Esophagus squamous epithelium (tissue), 5 donors: ENCODE measurements at regions not wholly inside any gene's neighbourhood (a gene's known extent, or its start where the extent isn't known, plus 50 kb on each side); places are given as distances from the start of the nearest gene placed in this dataset.
"Not testable (repeated sequence)": the region's sequence is repeated elsewhere in the genome, so short reads cannot be mapped to it uniquely, and the experiment has no call there.

Source experiments
- DNase-seq: peaks from one replicate; lab custom pipeline; 2025; lab: John Stamatoyannopoulos, UW
- H3K27ac ChIP-seq, 4 donors: fragments of 200-600 bp; sonication (generic); one replicate each; pipeline ENCODE4 v1.5.1; 2016 to 2019; ENCODE audit warnings: mild to moderate bottlenecking in 1 of 4
- H3K27me3 ChIP-seq, 4 donors: fragments of 200-600 bp; sonication (generic); 1 replicate in 3 of 4; 2 replicates in 1 of 4; pipeline versions ENCODE4 v1.5.1 to v1.6.0; 2017 to 2021; ENCODE audit warnings: antibody characterized with exemption in 1 of 4
- H3K36me3 ChIP-seq, 3 donors: fragments of 200-600 bp; sonication (generic); one replicate each; pipeline ENCODE4 v1.5.1; 2016 to 2019
- H3K4me1 ChIP-seq, 3 donors: fragments of 200-600 bp; sonication (generic); one replicate each; pipeline ENCODE4 v1.5.1; 2017 to 2019
- H3K4me3 ChIP-seq, 4 donors: fragments of 200-600 bp; sonication (generic); 1 replicate in 3 of 4; 2 replicates in 1 of 4; pipeline ENCODE4 v1.5.1; 2016 to 2019; ENCODE audit warnings: mild to moderate bottlenecking in 2 of 4, moderate library complexity in 1 of 4
- H3K9me3 ChIP-seq, 3 donors: fragments of 200-600 bp; sonication (generic); one replicate each; pipeline ENCODE4 v1.5.1; 2016 to 2019
- CTCF ChIP-seq, 6 experiments: fragments of 450-650 bp in 4 of 6; fragments of 200-600 bp in 2 of 6; sonication (generic) in 2 of 6; IDR thresholded peaks; one replicate each; pipeline ENCODE4 v1.5.1; 2016 to 2019; ENCODE audit warnings: antibody characterized with exemption in 6 of 6, mild to moderate bottlenecking in 4 of 6, moderate library complexity in 4 of 6
- POLR2A ChIP-seq, 4 donors: fragments of 450-650 bp; IDR thresholded peaks; one replicate each; pipeline ENCODE4 v1.6.1; 2017; ENCODE audit warnings: antibody characterized with exemption in 4 of 4, mild to moderate bottlenecking in 4 of 4, moderate library complexity in 3 of 4
- WGBS, 2 donors: methylation state at CpG; one replicate each; pipeline ENCODE4 v1.1.5; 2018; 5-methylcytosine and 5-hydroxymethylcytosine counted together
- intact Hi-C: fragments of 100-400 bp; cut with DNase I; formaldehyde crosslinking; loops from one replicate; pipeline ENCODE4 v1.15.0; 2022
- donor health status: DM: yes; HTN: yes; CAD: no.

GRCh38 chr2:21372654-21373053, 248.9 kb downstream of the TDRD15 start:
- intact Hi-C loops: no loop called here
- no peak for DNase-seq

GRCh38 chr2:21376864-21377263, 253.1 kb downstream of the TDRD15 start:
- H3K27me3 ChIP-seq: no peaks in the 10 kb centered on the region
- TF ChIP-seq CTCF (IDR thresholded peaks at IDR 0.05) (no peak), POLR2A (IDR thresholded peaks at IDR 0.05) (no peak)
- no peak for DNase-seq
- H3K9me3 ChIP-seq: no peaks in the 10 kb centered on the region
- H3K4me3 ChIP-seq: no peak overlapping the region
- H3K27ac ChIP-seq: no peak overlapping the region
- no peaks in the 10 kb centered on the region for H3K4me1 ChIP-seq
- WGBS, 2 donors: 57 to 64% methylated on average over 3 of the region's 3 CpGs
- intact Hi-C loops: no loop called here
- no peaks in the 10 kb centered on the region for H3K36me3 ChIP-seq

More at GRCh38 chr2:21372654-21373053, 248.9 kb downstream of the TDRD15 start:
- H3K27ac ChIP-seq: no peak overlapping the region
- TF ChIP-seq POLR2A (IDR thresholded peaks at IDR 0.05): no peak
- TF ChIP-seq CTCF (IDR thresholded peaks at IDR 0.05): no peak
- WGBS, 2 donors: 61 to 63% methylated on average over 2 of the region's 2 CpGs
- no peaks in the 10 kb centered on the region for H3K36me3 ChIP-seq
- H3K9me3 ChIP-seq: no peaks in the 10 kb centered on the region
- H3K4me1 ChIP-seq: no peaks in the 10 kb centered on the region
- no peaks in the 10 kb centered on the region for H3K27me3 ChIP-seq
- no peak overlapping the region for H3K4me3 ChIP-seq

- Histone ChIP-seq H3K4me1 (no peaks in the 10 kb centered on the region), H3K4me3 (no peak overlapping the region), H3K9me3 (no peaks in the 10 kb centered on the region), H3K27ac (no peak overlapping the region), H3K36me3 (no peaks in the 10 kb centered on the region), H3K27me3 (no peaks in the 10 kb centered on the region)
- intact Hi-C loops: no loop called here
- DNase-seq: no peak
- no peak for TF ChIP-seq CTCF (IDR thresholded peaks at IDR 0.05)
- no peak for TF ChIP-seq POLR2A (IDR thresholded peaks at IDR 0.05)
- WGBS, 2 donors: no CpG with 5 or more reads among the region's 2 CpGs
Observed at GRCh38 chr2:21379140-21379539, 255.4 kb downstream of the TDRD15 start.

- H3K4me3 ChIP-seq, H3K36me3 ChIP-seq, H3K27me3 ChIP-seq, H3K27ac ChIP-seq, intact Hi-C loops, H3K9me3 ChIP-seq, H3K4me1 ChIP-seq, DNase-seq: not testable (repeated sequence)
- 69 to 90% methylated on average over 2 of the region's 2 CpGs for WGBS, 2 donors
Observed at GRCh38 chr2:21379668-21380067, 255.9 kb downstream of the TDRD15 start.

- H3K4me1 ChIP-seq: no peaks in the 10 kb centered on the region
- DNase-seq: no peak
- no peak overlapping the region for H3K4me3 ChIP-seq
- H3K9me3 ChIP-seq: no peaks in the 10 kb centered on the region
- no peaks in the 10 kb centered on the region for H3K36me3 ChIP-seq
- no peak for TF ChIP-seq POLR2A (IDR thresholded peaks at IDR 0.05)
- no peak for TF ChIP-seq CTCF (IDR thresholded peaks at IDR 0.05)
- intact Hi-C loops: no loop called here
- H3K27me3 ChIP-seq: no peaks in the 10 kb centered on the region
- WGBS, 2 donors: 19 to 34% methylated on average over 4 of the region's 4 CpGs
- no peak overlapping the region for H3K27ac ChIP-seq
Observed at GRCh38 chr2:21381421-21381820, 257.7 kb downstream of the TDRD15 start.
